Spinal cord (tissue), 9 donors: ENCODE measurements at regions not wholly inside any gene's neighbourhood (a gene's known extent, or its start where the extent isn't known, plus 50 kb on each side); places are given as distances from the start of the nearest gene placed in this dataset.
"Not testable (repeated sequence)": the region's sequence is repeated elsewhere in the genome, so short reads cannot be mapped to it uniquely, and the experiment has no call there.

Source experiments
- DNase-seq, 6 donors: peaks; one replicate each; pipeline versions ENCODE4 v3.0.0 to v3.0.0-alpha.2; 2013 to 2015; ENCODE audit warnings: low spot score in 6 of 6, low read depth in 4 of 6
- H3K27ac ChIP-seq: one replicate; pipeline ENCODE4 v1.5.1; 2013; ENCODE audit warnings: low read depth, low read length, control low read depth
- H3K27me3 ChIP-seq: one replicate; pipeline ENCODE4 v1.6.1; 2013; ENCODE audit warnings: low read length; ENCODE audit not compliant: control insufficient read depth, insufficient read depth
- H3K36me3 ChIP-seq: one replicate; pipeline ENCODE4 v1.6.1; 2013; ENCODE audit warnings: low read length; ENCODE audit not compliant: control insufficient read depth, insufficient read depth
- H3K4me1 ChIP-seq: one replicate; pipeline ENCODE4 v1.6.1; 2013; ENCODE audit warnings: low read length; ENCODE audit not compliant: control insufficient read depth, insufficient read depth
- H3K4me3 ChIP-seq: one replicate; pipeline ENCODE4 v1.5.1; 2013; ENCODE audit warnings: low read depth, low read length, control low read depth
- H3K9me3 ChIP-seq: one replicate; pipeline ENCODE4 v1.6.1; 2013; ENCODE audit warnings: low read length; ENCODE audit not compliant: control insufficient read depth, insufficient read depth
- WGBS: methylation state at CpG from one replicate; pipeline ENCODE4 v1.1.5; 2013; ENCODE audit warnings: missing lambda C conversion rate; ENCODE audit not compliant: insufficient coverage; 5-methylcytosine and 5-hydroxymethylcytosine counted together
- donor health status: healthy.

DNA sequence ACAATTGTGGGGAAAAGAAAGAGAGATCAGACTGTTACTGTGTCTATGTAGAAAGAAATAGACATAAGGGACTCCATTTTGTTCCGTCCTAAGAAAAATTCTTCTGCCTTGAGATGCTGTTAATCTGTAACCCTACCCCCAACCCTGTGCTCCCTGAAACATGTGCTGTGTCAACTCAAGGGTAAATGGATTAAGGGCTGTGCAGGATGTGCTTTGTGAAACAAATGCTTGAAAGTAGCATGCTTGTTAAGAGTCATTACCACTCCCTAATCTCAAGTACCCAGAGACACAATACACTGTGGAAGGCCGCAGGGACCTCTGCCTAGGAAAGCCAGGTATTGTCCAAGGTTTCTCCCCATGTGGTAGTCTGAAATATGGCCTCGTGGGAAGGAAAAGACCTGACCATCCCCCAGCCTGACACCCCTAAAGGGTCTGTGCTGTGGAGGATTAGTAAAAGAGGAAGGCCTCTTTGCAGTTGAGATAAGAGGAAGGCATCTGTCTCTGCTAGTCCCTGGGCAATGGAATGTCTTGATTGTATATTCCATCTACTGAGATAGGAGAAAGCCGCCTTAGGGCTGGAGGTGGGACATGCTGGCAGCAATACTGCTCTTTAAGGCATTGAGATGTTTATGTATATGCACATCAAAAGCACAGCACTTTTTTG is 695.9 kb upstream of the ADGRL4 start:
- not testable (repeated sequence) for H3K27ac ChIP-seq, H3K4me3 ChIP-seq, H3K4me1 ChIP-seq, H3K36me3 ChIP-seq, DNase-seq, H3K9me3 ChIP-seq, H3K27me3 ChIP-seq
- no CpG with 5 or more reads among the region's 4 CpGs for WGBS

DNA sequence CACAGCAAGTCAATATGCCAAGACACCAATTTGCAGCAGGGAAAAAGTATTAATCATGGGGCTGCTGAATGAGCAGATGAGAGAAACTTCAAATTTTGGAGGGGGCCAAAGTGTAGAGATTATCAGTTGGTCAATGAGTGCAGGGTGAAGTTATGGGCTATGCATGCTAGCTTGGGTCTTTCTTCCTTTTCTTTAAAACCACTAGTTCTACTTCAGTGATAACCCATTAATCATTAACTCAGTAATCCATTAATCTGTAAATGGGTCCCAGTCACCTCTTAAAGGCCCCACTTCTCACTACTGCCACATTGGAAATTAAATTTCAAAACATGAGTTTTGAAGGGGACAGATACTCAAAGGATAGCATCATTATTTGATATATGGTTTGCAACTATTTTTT is 688.6 kb upstream of the ADGRL4 start:
- no peak overlapping the region for H3K27ac ChIP-seq
- DNase-seq = no peak
- H3K27me3 ChIP-seq = no peaks in the 10 kb centered on the region
- H3K4me3 ChIP-seq = no peak overlapping the region
- no peaks in the 10 kb centered on the region for H3K9me3 ChIP-seq
- no peaks in the 10 kb centered on the region for H3K36me3 ChIP-seq
- no peaks in the 10 kb centered on the region for H3K4me1 ChIP-seq

DNA sequence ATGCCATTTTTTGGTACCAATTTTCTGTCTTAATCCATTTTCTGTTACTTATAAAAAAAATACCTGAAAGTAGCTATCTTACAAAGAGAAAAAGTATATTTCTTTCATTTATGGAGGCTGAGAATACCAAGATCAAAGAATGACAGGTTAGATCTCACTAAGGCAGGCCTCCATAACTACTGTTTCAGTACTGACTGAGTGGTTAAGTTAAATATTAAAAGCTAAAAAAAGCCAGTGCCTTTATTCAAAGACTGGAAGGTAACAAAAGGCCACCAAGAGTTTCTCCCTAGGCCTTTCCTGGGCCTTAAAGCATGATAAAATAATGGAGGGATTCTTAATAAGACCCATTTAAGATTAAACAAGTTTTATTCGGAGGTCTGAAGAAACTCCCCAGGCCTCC is 687.7 kb upstream of the ADGRL4 start:
- Histone ChIP-seq H3K36me3 (no peaks in the 10 kb centered on the region), H3K27me3 (no peaks in the 10 kb centered on the region), H3K4me1 (no peaks in the 10 kb centered on the region), H3K27ac (no peak overlapping the region), H3K9me3 (no peaks in the 10 kb centered on the region), H3K4me3 (no peak overlapping the region)
- WGBS = no CpG with 5 or more reads among the region's 1 CpG
- no peak for DNase-seq

DNA sequence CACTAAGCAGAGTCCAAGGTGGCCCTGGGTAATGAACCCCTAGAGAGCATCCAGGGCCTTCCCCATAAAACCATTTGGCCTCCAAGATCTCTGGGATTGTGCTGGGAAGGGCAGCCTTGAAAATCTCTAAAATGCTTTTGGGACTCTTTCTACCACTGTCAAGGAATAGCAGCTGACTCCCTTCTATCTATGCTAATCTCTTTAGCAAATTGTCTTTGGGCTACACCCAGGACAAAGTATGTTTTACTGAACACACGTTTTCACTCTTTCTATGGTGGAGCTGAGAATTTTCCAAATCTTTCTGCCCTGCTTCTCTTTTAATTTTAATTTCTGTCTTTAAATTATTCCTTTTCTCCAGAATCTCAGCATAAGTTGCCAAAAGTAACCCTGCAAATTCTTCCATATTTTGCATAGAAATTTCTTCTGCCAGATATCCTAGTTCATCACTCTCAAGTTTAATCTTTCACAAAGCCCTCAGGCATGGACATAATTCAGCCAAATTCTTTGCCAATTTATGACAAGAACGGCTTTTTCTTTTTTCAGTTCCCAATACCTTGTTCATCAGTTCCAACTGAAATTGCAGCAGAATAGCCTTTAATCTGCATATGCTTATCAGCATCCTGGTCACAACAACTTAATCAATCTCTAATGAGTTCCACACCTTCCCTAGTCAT is 687.0 kb upstream of the ADGRL4 start:
- no peak for DNase-seq
- no peak overlapping the region for H3K27ac ChIP-seq
- no peaks in the 10 kb centered on the region for H3K36me3 ChIP-seq
- WGBS = 100% methylated on average over 1 of the region's 2 CpGs
- H3K4me3 ChIP-seq = no peak overlapping the region
- H3K9me3 ChIP-seq = no peaks in the 10 kb centered on the region
- H3K27me3 ChIP-seq = no peaks in the 10 kb centered on the region
- no peaks in the 10 kb centered on the region for H3K4me1 ChIP-seq

DNA sequence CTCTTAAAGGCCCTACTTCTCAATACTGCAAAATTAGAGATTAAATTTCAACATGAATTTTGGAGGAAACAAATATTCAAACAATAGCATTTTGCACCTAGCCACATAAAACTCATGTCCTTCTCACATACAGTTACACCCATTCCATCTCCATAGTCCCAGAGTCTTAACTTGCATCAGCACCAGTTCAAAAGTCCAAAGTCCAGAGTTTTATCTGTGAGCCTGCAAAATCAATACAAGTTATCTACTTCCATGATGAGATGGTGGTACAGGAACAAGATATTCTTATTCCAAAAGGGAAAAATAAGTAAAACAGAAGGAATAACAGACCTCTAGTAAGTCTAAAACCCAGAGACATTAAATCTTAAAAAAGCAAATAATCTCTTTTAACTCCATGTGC is 686.0 kb upstream of the ADGRL4 start:
- no peak for DNase-seq
- Histone ChIP-seq H3K36me3 (no peaks in the 10 kb centered on the region), H3K27me3 (no peaks in the 10 kb centered on the region), H3K27ac (no peak overlapping the region), H3K4me3 (no peak overlapping the region), H3K9me3 (no peaks in the 10 kb centered on the region), H3K4me1 (no peaks in the 10 kb centered on the region)

DNA sequence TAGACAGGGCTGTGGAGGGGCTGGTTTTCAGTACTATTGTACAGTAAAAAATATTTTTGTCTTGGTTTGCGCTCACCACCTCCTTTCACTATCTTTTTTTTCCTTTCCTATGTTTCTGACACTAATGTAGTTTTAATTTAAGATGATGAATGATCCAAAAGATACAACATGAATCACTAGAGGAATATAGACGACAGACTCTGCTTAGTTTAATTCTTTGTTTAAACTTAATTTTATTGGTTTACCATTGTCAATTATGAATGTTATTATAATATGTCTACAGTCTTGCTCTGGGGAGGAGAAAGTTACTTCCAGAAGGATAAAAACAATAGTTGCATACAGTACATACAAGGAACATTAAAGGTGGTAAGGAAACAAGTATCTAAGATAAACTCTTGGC is 682.4 kb upstream of the ADGRL4 start:
- no peak overlapping the region for H3K27ac ChIP-seq
- no CpG with 5 or more reads among the region's 2 CpGs for WGBS
- no peaks in the 10 kb centered on the region for H3K9me3 ChIP-seq
- H3K27me3 ChIP-seq = no peaks in the 10 kb centered on the region
- H3K4me1 ChIP-seq = no peaks in the 10 kb centered on the region
- no peak overlapping the region for H3K4me3 ChIP-seq
- no peak for DNase-seq
- no peaks in the 10 kb centered on the region for H3K36me3 ChIP-seq

DNA sequence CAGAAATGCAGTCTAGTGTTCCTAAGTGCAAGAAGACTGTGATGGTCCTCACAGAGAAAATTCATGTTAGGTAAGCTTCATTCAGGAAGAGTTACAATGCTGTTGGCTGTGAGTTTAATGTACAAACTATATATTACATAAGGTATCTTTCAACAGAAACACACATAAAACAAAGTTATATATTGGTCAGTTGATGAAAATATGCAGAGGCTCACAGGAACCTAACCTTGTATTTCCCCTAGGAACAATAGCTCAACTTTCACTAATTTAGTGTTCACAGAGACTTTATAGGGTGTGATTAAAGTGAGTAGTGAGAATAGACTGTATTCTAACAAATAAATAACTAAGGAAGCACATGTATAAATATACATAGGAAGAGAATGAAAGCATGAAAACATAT is 676.9 kb upstream of the ADGRL4 start:
- H3K4me1 ChIP-seq = no peaks in the 10 kb centered on the region
- H3K4me3 ChIP-seq = no peak overlapping the region
- DNase-seq = no peak
- peaks cover 8% of the 10 kb centered on the region for H3K9me3 ChIP-seq
- no peaks in the 10 kb centered on the region for H3K27me3 ChIP-seq
- no peaks in the 10 kb centered on the region for H3K36me3 ChIP-seq
- H3K27ac ChIP-seq = no peak overlapping the region

DNA sequence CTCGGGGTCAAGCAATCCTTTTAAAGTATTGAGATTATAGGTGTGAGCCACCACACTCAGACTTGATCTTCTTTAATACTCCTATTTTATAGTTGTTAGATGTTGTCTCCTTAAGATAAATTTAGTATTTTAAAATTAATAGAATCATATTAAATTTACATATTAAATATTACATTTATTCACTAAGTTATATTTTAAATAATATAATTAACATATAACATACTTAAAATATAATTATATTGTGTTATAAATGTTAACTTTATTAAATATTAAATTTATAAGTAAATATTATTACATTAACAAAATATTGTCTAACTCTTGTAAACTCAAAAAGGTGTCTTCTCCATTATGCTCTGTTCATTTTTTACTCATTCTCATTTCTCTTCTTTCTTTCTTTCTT is 675.9 kb upstream of the ADGRL4 start:
- H3K9me3 ChIP-seq = peaks cover 8% of the 10 kb centered on the region
- DNase-seq = no peak
- no peaks in the 10 kb centered on the region for H3K27me3 ChIP-seq
- H3K36me3 ChIP-seq = no peaks in the 10 kb centered on the region
- H3K27ac ChIP-seq = no peak overlapping the region
- WGBS = no CpG with 5 or more reads among the region's 1 CpG
- H3K4me3 ChIP-seq = no peak overlapping the region
- H3K4me1 ChIP-seq = no peaks in the 10 kb centered on the region

DNA sequence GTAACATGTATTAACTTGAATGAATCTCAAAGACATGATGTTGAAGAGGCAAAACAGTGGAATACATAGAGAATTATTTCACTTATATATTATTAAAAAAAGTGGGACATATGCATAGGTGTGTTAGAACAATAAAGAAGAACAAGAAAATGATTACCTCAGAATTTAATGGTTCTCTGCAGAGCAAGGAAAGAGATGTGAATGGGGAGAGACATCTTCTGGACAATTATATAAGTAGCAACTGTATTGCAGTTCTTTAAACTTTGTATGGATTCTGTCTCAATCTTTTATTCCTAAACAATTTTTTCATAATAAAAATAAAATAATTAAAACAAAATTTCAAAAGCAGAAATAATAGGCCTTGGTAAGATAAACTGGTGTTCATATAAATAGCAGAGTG is 674.9 kb upstream of the ADGRL4 start:
- H3K27ac ChIP-seq = no peak overlapping the region
- no peak for DNase-seq
- H3K4me3 ChIP-seq = no peak overlapping the region
- no peaks in the 10 kb centered on the region for H3K27me3 ChIP-seq
- H3K4me1 ChIP-seq = no peaks in the 10 kb centered on the region
- peaks cover 8% of the 10 kb centered on the region for H3K9me3 ChIP-seq
- no peaks in the 10 kb centered on the region for H3K36me3 ChIP-seq

DNA sequence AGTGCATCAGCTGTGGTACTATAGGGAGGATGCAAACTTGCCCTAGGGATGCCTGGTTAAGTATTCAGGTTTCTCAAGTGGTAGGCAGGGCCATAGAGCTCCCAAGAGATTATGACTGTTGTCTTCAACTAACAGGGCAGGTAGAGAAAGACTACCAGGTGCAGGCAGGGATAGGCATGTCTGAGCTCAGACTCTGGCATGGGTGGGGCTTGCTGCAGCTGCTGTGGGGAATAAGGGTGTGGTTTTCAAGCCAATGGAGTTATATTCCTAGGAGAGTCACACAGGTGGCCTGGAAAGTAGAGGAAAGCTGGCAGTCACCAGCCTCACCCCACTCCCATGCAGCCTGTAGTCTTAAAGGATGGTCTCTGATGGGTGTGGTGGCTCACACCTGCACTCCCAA is 673.4 kb upstream of the ADGRL4 start:
- Histone ChIP-seq H3K4me3 (no peak overlapping the region), H3K4me1 (no peaks in the 10 kb centered on the region), H3K27ac (no peak overlapping the region), H3K9me3 (peaks cover 8% of the 10 kb centered on the region), H3K27me3 (no peaks in the 10 kb centered on the region), H3K36me3 (no peaks in the 10 kb centered on the region)
- DNase-seq = no peak
